ENCODE measurements at regions not wholly inside any gene's neighbourhood (a gene's known extent, or its start where the extent isn't known, plus 50 kb on each side); places are given as distances from the start of the nearest gene placed in this dataset.

DNA sequence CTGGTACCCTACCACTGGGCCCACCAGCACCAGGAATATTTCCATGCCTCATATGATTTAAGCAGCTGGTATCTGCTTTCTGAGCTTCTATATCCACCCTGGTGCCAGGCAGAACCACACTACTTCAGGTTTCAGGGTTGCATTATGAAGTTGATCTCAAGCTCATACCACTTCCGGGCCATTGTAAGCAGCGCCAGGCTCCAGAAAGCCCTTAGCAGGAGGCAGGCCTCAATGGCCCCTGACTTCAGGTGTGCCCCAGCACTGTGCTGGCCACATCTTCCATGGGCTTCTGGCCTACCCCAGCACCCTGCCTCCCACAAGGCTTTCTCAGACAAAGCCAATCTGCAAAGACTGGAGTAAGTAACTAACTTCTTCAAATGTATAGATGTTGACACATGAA, 391.3 kb upstream of the GRM3 start:
- no peak overlapping the region for H3K27ac ChIP-seq
- no peaks in the 10 kb centered on the region for H3K36me3 ChIP-seq
- ATAC-seq = no peak
- no peak overlapping the region for H3K4me3 ChIP-seq
- no peak for DNase-seq
- TF ChIP-seq, protein P1, sequence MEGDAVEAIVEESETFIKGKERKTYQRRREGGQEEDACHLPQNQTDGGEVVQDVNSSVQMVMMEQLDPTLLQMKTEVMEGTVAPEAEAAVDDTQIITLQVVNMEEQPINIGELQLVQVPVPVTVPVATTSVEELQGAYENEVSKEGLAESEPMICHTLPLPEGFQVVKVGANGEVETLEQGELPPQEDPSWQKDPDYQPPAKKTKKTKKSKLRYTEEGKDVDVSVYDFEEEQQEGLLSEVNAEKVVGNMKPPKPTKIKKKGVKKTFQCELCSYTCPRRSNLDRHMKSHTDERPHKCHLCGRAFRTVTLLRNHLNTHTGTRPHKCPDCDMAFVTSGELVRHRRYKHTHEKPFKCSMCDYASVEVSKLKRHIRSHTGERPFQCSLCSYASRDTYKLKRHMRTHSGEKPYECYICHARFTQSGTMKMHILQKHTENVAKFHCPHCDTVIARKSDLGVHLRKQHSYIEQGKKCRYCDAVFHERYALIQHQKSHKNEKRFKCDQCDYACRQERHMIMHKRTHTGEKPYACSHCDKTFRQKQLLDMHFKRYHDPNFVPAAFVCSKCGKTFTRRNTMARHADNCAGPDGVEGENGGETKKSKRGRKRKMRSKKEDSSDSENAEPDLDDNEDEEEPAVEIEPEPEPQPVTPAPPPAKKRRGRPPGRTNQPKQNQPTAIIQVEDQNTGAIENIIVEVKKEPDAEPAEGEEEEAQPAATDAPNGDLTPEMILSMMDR (IDR thresholded peaks at IDR 0.05) = no peak
- intact Hi-C loops (cut with DNase I) = no loop called here
- H3K4me1 ChIP-seq = no peaks in the 10 kb centered on the region
- no peaks in the 10 kb centered on the region for H3K27me3 ChIP-seq
- H3K9me3 ChIP-seq = peaks cover 0 to 29% (median 5%) of the 10 kb centered on the region in 11 donors
- WGBS, 2 donors = 84 to 93% methylated on average over 2 of the region's 2 CpGs

- no peak overlapping the region for H3K4me3 ChIP-seq
- intact Hi-C loops (cut with DNase I) = loop anchor here in 1 of 10 donors (10.0 kb wide), 1 partner anchor 204 kb away; no protein-coding TSS in a partner anchor
- no peaks in the 10 kb centered on the region for H3K36me3 ChIP-seq
- H3K27ac ChIP-seq = no peak overlapping the region
- no peak for DNase-seq
- H3K9me3 ChIP-seq = peaks cover 0 to 21% (median 3%) of the 10 kb centered on the region in 11 donors
- no peak for ATAC-seq
- H3K27me3 ChIP-seq = no peaks in the 10 kb centered on the region
- 49 to 53% methylated on average over 1 of the region's 1 CpG for WGBS, 2 donors
- TF ChIP-seq, protein P1 (IDR thresholded peaks at IDR 0.05) = no peak
- no peaks in the 10 kb centered on the region for H3K4me1 ChIP-seq
Measured at GRCh38 chr7:86248977-86249376, 394.7 kb upstream of the GRM3 start.

- no peaks in the 10 kb centered on the region for H3K36me3 ChIP-seq
- ATAC-seq (no peak), DNase-seq (no peak)
- no peaks in the 10 kb centered on the region for H3K4me1 ChIP-seq
- H3K27me3 ChIP-seq = no peaks in the 10 kb centered on the region
- 43 to 46% methylated on average over 1 of the region's 1 CpG for WGBS, 2 donors
- H3K27ac ChIP-seq = no peak overlapping the region
- no peak overlapping the region for H3K4me3 ChIP-seq
- TF ChIP-seq, protein P1 (IDR thresholded peaks at IDR 0.05) = no peak
- no peaks in the 10 kb centered on the region for H3K9me3 ChIP-seq
- intact Hi-C loops (cut with DNase I) = loop anchor here in 1 of 10 donors (10.0 kb wide), 1 partner anchor 198 kb away; no protein-coding TSS in a partner anchor
Measured at GRCh38 chr7:86243171-86243570, 400.5 kb upstream of the GRM3 start.

DNA sequence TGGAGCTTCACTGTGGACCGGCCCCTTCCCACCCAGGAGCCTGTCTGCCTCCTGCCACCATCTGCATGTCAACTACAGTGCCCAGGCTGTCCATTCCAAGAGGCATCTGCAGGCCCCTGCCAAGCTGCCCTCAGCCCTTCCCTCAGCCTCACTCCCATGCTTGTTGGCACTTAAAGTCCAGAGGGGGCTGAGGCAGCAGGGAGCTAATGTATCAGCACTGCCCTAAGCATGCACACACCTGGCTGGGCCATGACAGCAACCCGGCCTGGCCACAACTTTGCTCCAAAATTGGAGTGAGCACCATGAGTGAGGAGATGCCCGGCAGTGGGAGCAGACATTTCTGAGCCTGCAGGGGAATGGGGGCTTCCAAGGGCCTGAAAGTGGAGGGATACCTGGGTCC, 417.5 kb upstream of the GRM3 start:
- H3K4me3 ChIP-seq = no peak overlapping the region
- ATAC-seq (no peak), DNase-seq (no peak)
- intact Hi-C loops (cut with DNase I) = no loop called here
- peaks cover 0 to 2% (median 0%) of the 10 kb centered on the region in 7 donors for H3K27me3 ChIP-seq
- peaks cover 0 to 33% (median 0%) of the 10 kb centered on the region in 11 donors for H3K9me3 ChIP-seq
- H3K27ac ChIP-seq = no peak overlapping the region
- no peaks in the 10 kb centered on the region for H3K4me1 ChIP-seq
- 82 to 89% methylated on average over 3 of the region's 3 CpGs for WGBS, 2 donors
- TF ChIP-seq, protein P1 (IDR thresholded peaks at IDR 0.05) = no peak
- H3K36me3 ChIP-seq = no peaks in the 10 kb centered on the region
